ENCODE measurements at regions not wholly inside any gene's neighbourhood (a gene's known extent, or its start where the extent isn't known, plus 50 kb on each side); places are given as distances from the start of the nearest gene placed in this dataset.
"Not testable (repeated sequence)": the region's sequence is repeated elsewhere in the genome, so short reads cannot be mapped to it uniquely, and the experiment has no call there.

- DNase-seq (ENCODE audit: low read depth in 4 of 4, low spot score in 3 of 4): no peak
Measured at GRCh38 chr11:15685306-15685705, 570.6 kb downstream of the INSC start.

- not testable (repeated sequence) for DNase-seq (ENCODE audit: low read depth in 4 of 4, low spot score in 3 of 4)
Measured at GRCh38 chr11:15686259-15686658, 571.5 kb downstream of the INSC start.

GRCh38 chr11:15687342-15687741 lies 572.6 kb downstream of the INSC start:
- DNase-seq (ENCODE audit: low read depth in 4 of 4, low spot score in 3 of 4): no peak

- no peak for DNase-seq (ENCODE audit: low read depth in 4 of 4, low spot score in 3 of 4)
Measured at GRCh38 chr11:15688351-15688792, 573.6 kb downstream of the INSC start.

- no peak for DNase-seq (ENCODE audit: low read depth in 4 of 4, low spot score in 3 of 4)
Measured at GRCh38 chr11:15690320-15690719, 575.6 kb downstream of the INSC start.

GRCh38 chr11:15692739-15693138 lies 578.0 kb downstream of the INSC start:
- no peak for DNase-seq (ENCODE audit: low read depth in 4 of 4, low spot score in 3 of 4)

GRCh38 chr11:15695096-15695721 lies 580.5 kb downstream of the INSC start:
- DNase-seq (ENCODE audit: low read depth in 4 of 4, low spot score in 3 of 4): no peak

- DNase-seq (ENCODE audit: low read depth in 4 of 4, low spot score in 3 of 4): no peak
Measured at GRCh38 chr11:15696069-15696468, 581.3 kb downstream of the INSC start.

GRCh38 chr11:15697437-15698236 lies 582.9 kb downstream of the INSC start:
- no peak for DNase-seq (ENCODE audit: low read depth in 4 of 4, low spot score in 3 of 4)

GRCh38 chr11:15698855-15699254 lies 584.1 kb downstream of the INSC start:
- no peak for DNase-seq (ENCODE audit: low read depth in 4 of 4, low spot score in 3 of 4)

GRCh38 chr11:15699978-15700377 lies 585.3 kb downstream of the INSC start:
- no peak for DNase-seq (ENCODE audit: low read depth in 4 of 4, low spot score in 3 of 4)

GRCh38 chr11:15700456-15700855 lies 585.7 kb downstream of the INSC start:
- no peak for DNase-seq (ENCODE audit: low read depth in 4 of 4, low spot score in 3 of 4)

GRCh38 chr11:15704064-15704463 lies 589.3 kb downstream of the INSC start:
- no peak for DNase-seq (ENCODE audit: low read depth in 4 of 4, low spot score in 3 of 4)

- no peak for DNase-seq (ENCODE audit: low read depth in 4 of 4, low spot score in 3 of 4)
Measured at GRCh38 chr11:15704556-15704955, 589.8 kb downstream of the INSC start.

GRCh38 chr11:15705891-15706290 lies 591.2 kb downstream of the INSC start:
- DNase-seq (ENCODE audit: low read depth in 4 of 4, low spot score in 3 of 4): no peak

- DNase-seq (ENCODE audit: low read depth in 4 of 4, low spot score in 3 of 4): no peak
Measured at GRCh38 chr11:15707194-15707593, 592.5 kb downstream of the INSC start.

- no peak for DNase-seq (ENCODE audit: low read depth in 4 of 4, low spot score in 3 of 4)
Measured at GRCh38 chr11:15707971-15708370, 593.2 kb downstream of the INSC start.

- DNase-seq (ENCODE audit: low read depth in 4 of 4, low spot score in 3 of 4): no peak
Measured at GRCh38 chr11:15710580-15711275, 596.0 kb downstream of the INSC start.

GRCh38 chr11:15711311-15711710 lies 596.6 kb downstream of the INSC start:
- no peak for DNase-seq (ENCODE audit: low read depth in 4 of 4, low spot score in 3 of 4)

GRCh38 chr11:15714641-15715399 lies 600.1 kb downstream of the INSC start:
- DNase-seq (ENCODE audit: low read depth in 4 of 4, low spot score in 3 of 4): no peak

- DNase-seq (ENCODE audit: low read depth in 4 of 4, low spot score in 3 of 4): no peak
Measured at GRCh38 chr11:15716550-15716949, 601.8 kb downstream of the INSC start.

Data from left renal pelvis (tissue), 4 donors.